Neural progenitor cell (in vitro differentiated cells): ENCODE measurements at regions not wholly inside any gene's neighbourhood (a gene's known extent, or its start where the extent isn't known, plus 50 kb on each side); places are given as distances from the start of the nearest gene placed in this dataset.

ENCODE experiments used
- CTCF ChIP-seq: fragments of 200-600 bp; sonication (generic); IDR thresholded peaks from 2 replicates; pipeline ENCODE4 v1.5.1; 2017; ENCODE audit warnings: antibody characterized with exemption, mild to moderate bottlenecking
- EZH2 ChIP-seq: fragments of 200-600 bp; sonication (generic); IDR thresholded peaks from 2 replicates; pipeline ENCODE4 v1.6.1; 2017; ENCODE audit warnings: antibody characterized with exemption, mild to moderate bottlenecking, moderate library complexity
- EZH2phosphoT487 ChIP-seq: fragments of 200-600 bp; sonication (generic); IDR thresholded peaks from 2 replicates; pipeline ENCODE4 v1.6.1; 2017; ENCODE audit warnings: antibody characterized with exemption

- TF ChIP-seq CTCF (no peak), EZH2 (no peak), EZH2phosphoT487 (no peak)
Observed at GRCh38 chr15:92519709-92520108, 126.0 kb downstream of the ST8SIA2 start.
